H9 (cell line): ENCODE measurements at regions not wholly inside any gene's neighbourhood (a gene's known extent, or its start where the extent isn't known, plus 50 kb on each side); places are given as distances from the start of the nearest gene placed in this dataset.

Experiments
- DNase-seq: peaks from one replicate; pipeline ENCODE4 v3.0.0-alpha.2; 2017
- H2AFZ ChIP-seq: one replicate; pipeline ENCODE4 v1.6.1; 2013; ENCODE audit warnings: mild to moderate bottlenecking, low read length, control low read depth, moderate library complexity
- H2AK5ac ChIP-seq: 2 replicates; pipeline ENCODE4 v1.6.1; 2013; ENCODE audit warnings: low read length, control low read depth, mixed read lengths; ENCODE audit not compliant: insufficient read length
- H2BK120ac ChIP-seq: one replicate; pipeline ENCODE4 v1.6.1; 2013; ENCODE audit warnings: low read depth, mild to moderate bottlenecking, low read length, control low read depth, inconsistent platforms; ENCODE audit not compliant: poor library complexity, severe bottlenecking
- H2BK12ac ChIP-seq: 2 replicates; pipeline ENCODE4 v1.6.1; 2013; ENCODE audit warnings: low read length, control low read depth, mixed read lengths, low read depth; ENCODE audit not compliant: insufficient read length
- H2BK15ac ChIP-seq: 2 replicates; pipeline ENCODE4 v1.6.1; 2013; ENCODE audit warnings: low read depth, low read length, control low read depth
- H2BK20ac ChIP-seq: one replicate; pipeline ENCODE4 v1.6.1; 2013; ENCODE audit warnings: low read depth, mild to moderate bottlenecking, low read length, control low read depth, inconsistent platforms; ENCODE audit not compliant: poor library complexity, severe bottlenecking
- H2BK5ac ChIP-seq: 2 replicates; pipeline ENCODE4 v1.6.1; 2013; ENCODE audit warnings: low read length, control low read depth, mixed read lengths; ENCODE audit not compliant: insufficient read length
- H3K14ac ChIP-seq: 2 replicates; pipeline ENCODE4 v1.6.1; 2013; ENCODE audit warnings: low read length, control low read depth; ENCODE audit not compliant: insufficient read depth
- H3K18ac ChIP-seq: 2 replicates; pipeline ENCODE4 v1.6.1; 2013; ENCODE audit warnings: low read depth, mild to moderate bottlenecking, mixed read lengths, low read length, control low read depth; ENCODE audit not compliant: insufficient read length
- H3K23ac ChIP-seq: 2 replicates; pipeline ENCODE4 v1.6.1; 2013; ENCODE audit warnings: low read length, control low read depth, mixed read lengths, low read depth; ENCODE audit not compliant: insufficient read length
- H3K23me2 ChIP-seq: 2 replicates; pipeline ENCODE4 v1.6.1; 2013; ENCODE audit warnings: low read depth, mild to moderate bottlenecking, mixed read lengths, low read length, control low read depth; ENCODE audit not compliant: insufficient read length, poor library complexity, severe bottlenecking
- H3K27ac ChIP-seq: 2 replicates; pipeline ENCODE4 v1.5.1; 2013; ENCODE audit warnings: low read length, control low read depth, mixed read lengths, low read depth; ENCODE audit not compliant: insufficient read length
- H3K27me3 ChIP-seq: 2 replicates; pipeline ENCODE4 v1.6.1; 2013; ENCODE audit warnings: low read length, control low read depth, inconsistent platforms; ENCODE audit not compliant: insufficient read depth
- H3K4ac ChIP-seq: 2 replicates; pipeline ENCODE4 v1.6.1; 2013; ENCODE audit warnings: low read depth, mild to moderate bottlenecking, control low read depth, inconsistent platforms, low read length, moderate library complexity
- H3K4me1 ChIP-seq: 2 replicates; pipeline ENCODE4 v1.6.1; 2013; ENCODE audit warnings: low read length, control low read depth, inconsistent platforms; ENCODE audit not compliant: insufficient read depth
- H3K4me2 ChIP-seq: 2 replicates; pipeline ENCODE4 v1.6.1; 2013; ENCODE audit warnings: low read length, control low read depth, mixed read lengths; ENCODE audit not compliant: insufficient read length, insufficient read depth
- H3K56ac ChIP-seq: 2 replicates; pipeline ENCODE4 v1.6.1; 2013; ENCODE audit warnings: low read depth, mild to moderate bottlenecking, mixed read lengths, low read length, control low read depth; ENCODE audit not compliant: insufficient read length
- H3K79me1 ChIP-seq: 2 replicates; pipeline ENCODE4 v1.6.1; 2013; ENCODE audit warnings: low read depth, mild to moderate bottlenecking, moderate library complexity, low read length, control low read depth, inconsistent platforms; ENCODE audit not compliant: insufficient read depth, poor library complexity, severe bottlenecking
- H3K79me2 ChIP-seq: 2 replicates; pipeline ENCODE4 v1.6.1; 2013; ENCODE audit warnings: low read length, control low read depth, inconsistent platforms; ENCODE audit not compliant: insufficient read depth
- H3K9ac ChIP-seq: 2 replicates; pipeline ENCODE4 v1.6.1; 2013; ENCODE audit warnings: low read length, control low read depth, mixed read lengths; ENCODE audit not compliant: insufficient read length; ENCODE audit errors: extremely low read depth
- H3K9me3 ChIP-seq: one replicate; pipeline ENCODE4 v1.6.1; 2013; ENCODE audit warnings: low read depth, low read length, inconsistent platforms; ENCODE audit not compliant: control insufficient read depth
- H3T11ph ChIP-seq: one replicate; pipeline ENCODE4 v1.6.1; 2013; ENCODE audit warnings: mild to moderate bottlenecking, low read length, control low read depth, inconsistent platforms
- H4K20me1 ChIP-seq: one replicate; pipeline ENCODE4 v1.6.1; 2013; ENCODE audit not compliant: control insufficient read depth, insufficient read length, insufficient read depth
- H4K5ac ChIP-seq: 2 replicates; pipeline ENCODE4 v1.6.1; 2013; ENCODE audit warnings: low read depth, mild to moderate bottlenecking, mixed read lengths, low read length, control low read depth; ENCODE audit not compliant: insufficient read length
- H4K8ac ChIP-seq: replicated peaks from 2 replicates; pipeline ENCODE4 v1.6.1; 2013; ENCODE audit warnings: low read length, control low read depth, mixed read lengths, low read depth; ENCODE audit not compliant: insufficient read length
- H4K91ac ChIP-seq: 2 replicates; pipeline ENCODE4 v1.6.1; 2013; ENCODE audit warnings: low read depth, mild to moderate bottlenecking, moderate library complexity, mixed read lengths, low read length, control low read depth; ENCODE audit not compliant: insufficient read length
- H3K27ac Mint-ChIP-seq, 3 experiments: 2 replicates in 2 of 3; 3 replicates in 1 of 3; pipeline ENCODE4 v1.8.0; 2020 to 2021; ENCODE audit warnings: mixed read lengths in 3 of 3, mild to moderate bottlenecking in 1 of 3, moderate library complexity in 1 of 3
- H3K27me3 Mint-ChIP-seq: 2 replicates; pipeline ENCODE4 v1.8.0; 2021; ENCODE audit warnings: low read depth, mild to moderate bottlenecking, moderate library complexity, mixed read lengths
- H3K36me3 Mint-ChIP-seq, 3 experiments: 2 replicates in 2 of 3; 3 replicates in 1 of 3; pipeline ENCODE4 v1.8.0; 2020 to 2021; ENCODE audit warnings: low read depth in 3 of 3, mixed read lengths in 3 of 3; ENCODE audit not compliant: insufficient read depth in 1 of 3
- H3K4me1 Mint-ChIP-seq, 2 experiments: 2 replicates each; pipeline ENCODE4 v1.8.0; 2020; ENCODE audit warnings: mixed read lengths in 2 of 2
- H3K4me3 Mint-ChIP-seq, 2 experiments: 2 replicates in 1 of 2; 3 replicates in 1 of 2; pipeline ENCODE4 v1.8.0; 2020 to 2021; ENCODE audit warnings: mild to moderate bottlenecking in 2 of 2, mixed read lengths in 2 of 2, moderate library complexity in 1 of 2
- H3K9me3 Mint-ChIP-seq, 2 experiments: 2 replicates in 1 of 2; 3 replicates in 1 of 2; pipeline ENCODE4 v1.8.0; 2020; ENCODE audit warnings: mild to moderate bottlenecking in 2 of 2, mixed read lengths in 2 of 2, moderate library complexity in 1 of 2
- WGBS: extraction: QIAGEN DNeasy Blood & Tissue Kit; methylation state at CpG from one replicate; pipeline ENCODE4 v1.1.7; 2013; ENCODE audit warnings: missing lambda C conversion rate, low lambda C conversion rate, mixed read lengths; ENCODE audit not compliant: insufficient read length; ENCODE audit errors: extremely low coverage; 5-methylcytosine and 5-hydroxymethylcytosine counted together
- TF ChIP-seq, protein P1 (sequence below): fragments of 200-600 bp; sonication (generic); conservative IDR thresholded peaks from 3 replicates; pipeline ENCODE4 v1.8.0; 2021; ENCODE audit warnings: antibody characterized with exemption, mild to moderate bottlenecking

DNA sequence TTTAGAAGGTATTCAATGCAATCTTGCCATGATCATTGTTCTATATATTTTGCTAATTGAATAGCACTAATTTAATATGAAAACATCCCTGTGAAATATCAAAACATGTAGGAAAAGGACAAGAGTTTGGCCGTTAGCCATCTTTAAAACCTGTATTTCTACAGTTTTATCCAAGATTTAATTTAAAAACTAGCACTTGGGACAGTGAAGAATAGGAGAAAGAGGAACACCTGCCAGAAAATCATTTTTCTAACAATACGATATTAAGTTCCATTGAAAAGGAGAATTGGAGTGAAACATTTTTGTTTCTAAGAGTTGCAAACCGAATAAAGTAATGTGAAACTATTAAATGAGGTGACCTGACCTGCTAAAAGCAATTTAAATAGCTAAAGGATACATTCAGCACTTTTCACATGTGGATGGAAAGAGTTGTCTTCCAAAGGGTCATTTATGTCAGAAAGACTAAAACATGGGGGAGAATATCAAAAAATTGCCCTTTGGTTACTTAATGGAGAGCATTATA is 1673.6 kb upstream of the MIR17HG start:
- H2AFZ ChIP-seq: no peak overlapping the region
- no peak overlapping the region for H4K8ac ChIP-seq
- TF ChIP-seq, protein P1, sequence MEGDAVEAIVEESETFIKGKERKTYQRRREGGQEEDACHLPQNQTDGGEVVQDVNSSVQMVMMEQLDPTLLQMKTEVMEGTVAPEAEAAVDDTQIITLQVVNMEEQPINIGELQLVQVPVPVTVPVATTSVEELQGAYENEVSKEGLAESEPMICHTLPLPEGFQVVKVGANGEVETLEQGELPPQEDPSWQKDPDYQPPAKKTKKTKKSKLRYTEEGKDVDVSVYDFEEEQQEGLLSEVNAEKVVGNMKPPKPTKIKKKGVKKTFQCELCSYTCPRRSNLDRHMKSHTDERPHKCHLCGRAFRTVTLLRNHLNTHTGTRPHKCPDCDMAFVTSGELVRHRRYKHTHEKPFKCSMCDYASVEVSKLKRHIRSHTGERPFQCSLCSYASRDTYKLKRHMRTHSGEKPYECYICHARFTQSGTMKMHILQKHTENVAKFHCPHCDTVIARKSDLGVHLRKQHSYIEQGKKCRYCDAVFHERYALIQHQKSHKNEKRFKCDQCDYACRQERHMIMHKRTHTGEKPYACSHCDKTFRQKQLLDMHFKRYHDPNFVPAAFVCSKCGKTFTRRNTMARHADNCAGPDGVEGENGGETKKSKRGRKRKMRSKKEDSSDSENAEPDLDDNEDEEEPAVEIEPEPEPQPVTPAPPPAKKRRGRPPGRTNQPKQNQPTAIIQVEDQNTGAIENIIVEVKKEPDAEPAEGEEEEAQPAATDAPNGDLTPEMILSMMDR: no peak
- H3T11ph ChIP-seq: no peak overlapping the region
- H3K14ac ChIP-seq: no peak overlapping the region
- Mint-ChIP-seq H3K36me3 (no peaks in the 10 kb centered on the region), H3K4me1 (peaks cover 7% of the 10 kb centered on the region in 2 experiments), H3K9me3 (no peaks in the 10 kb centered on the region), H3K27ac (no peak overlapping the region), H3K27me3 (no peaks in the 10 kb centered on the region), H3K4me3 (no peak overlapping the region)
- no CpG with 5 or more reads among the region's 3 CpGs for WGBS
- H4K91ac ChIP-seq: no peak overlapping the region
- H4K5ac ChIP-seq: no peak overlapping the region
- H3K23ac ChIP-seq: no peak overlapping the region
- H3K56ac ChIP-seq: no peak overlapping the region
- H3K4me2 ChIP-seq: no peak overlapping the region
- H2BK15ac ChIP-seq: no peak overlapping the region
- no peak overlapping the region for H3K18ac ChIP-seq
- no peak overlapping the region for H2BK20ac ChIP-seq
- no peak overlapping the region for H2AK5ac ChIP-seq
- no peaks in the 10 kb centered on the region for H3K79me1 ChIP-seq
- no peaks in the 10 kb centered on the region for H3K4me1 ChIP-seq
- no peak overlapping the region for H2BK5ac ChIP-seq
- DNase-seq: no peak
- no peak overlapping the region for H3K27ac ChIP-seq
- no peaks in the 10 kb centered on the region for H3K9me3 ChIP-seq
- no peak overlapping the region for H2BK12ac ChIP-seq
- no peak overlapping the region for H3K4ac ChIP-seq
- no peak overlapping the region for H3K9ac ChIP-seq
- no peaks in the 10 kb centered on the region for H3K79me2 ChIP-seq
- no peaks in the 10 kb centered on the region for H3K23me2 ChIP-seq
- no peaks in the 10 kb centered on the region for H4K20me1 ChIP-seq
- H3K27me3 ChIP-seq: no peaks in the 10 kb centered on the region
- no peak overlapping the region for H2BK120ac ChIP-seq
